ENCODE measurements at regions not wholly inside any gene's neighbourhood (a gene's known extent, or its start where the extent isn't known, plus 50 kb on each side); places are given as distances from the start of the nearest gene placed in this dataset.

DNA sequence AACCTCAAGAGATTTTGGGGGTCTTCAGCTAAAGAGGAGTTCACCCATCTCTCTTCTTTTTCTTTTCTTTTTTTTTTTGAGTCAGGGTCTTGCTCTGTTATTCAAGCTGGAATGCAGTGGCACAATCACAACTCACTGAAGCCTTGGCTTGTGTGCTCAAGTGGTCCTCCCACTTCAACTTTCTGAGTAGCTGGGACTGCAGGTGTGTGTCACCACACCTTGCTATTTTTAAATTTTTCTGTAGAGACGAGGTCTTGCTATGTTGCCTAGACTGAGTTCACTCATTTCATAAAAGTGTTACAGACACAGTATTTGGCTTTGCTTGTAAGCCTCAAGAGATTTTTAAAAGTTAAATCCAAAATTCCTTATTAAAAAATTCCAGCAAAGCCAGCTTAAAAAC is 71.7 kb downstream of the OXSM start:
- DNase-seq (ENCODE audit: insufficient read length, low spot score) (no peak), FAIRE-seq (no peak)
- TF ChIP-seq POLR2AphosphoS5 (IDR thresholded peaks at IDR 0.05; ENCODE audit: low read depth, low read length) (no peak), SPI1 (IDR thresholded peaks at IDR 0.05; ENCODE audit: low read depth, low read length) (no peak), TAF1 (IDR thresholded peaks at IDR 0.05; ENCODE audit: low read depth, low read length) (no peak), POLR2A (IDR thresholded peaks at IDR 0.05; ENCODE audit: low read depth, low read length) (no peak), PAX5 (IDR thresholded peaks at IDR 0.05; ENCODE audit: insufficient read depth, low read length, severe bottlenecking) (no peak), POU2F2 (IDR thresholded peaks at IDR 0.05; ENCODE audit: low read depth, low read length) (no peak)

DNA sequence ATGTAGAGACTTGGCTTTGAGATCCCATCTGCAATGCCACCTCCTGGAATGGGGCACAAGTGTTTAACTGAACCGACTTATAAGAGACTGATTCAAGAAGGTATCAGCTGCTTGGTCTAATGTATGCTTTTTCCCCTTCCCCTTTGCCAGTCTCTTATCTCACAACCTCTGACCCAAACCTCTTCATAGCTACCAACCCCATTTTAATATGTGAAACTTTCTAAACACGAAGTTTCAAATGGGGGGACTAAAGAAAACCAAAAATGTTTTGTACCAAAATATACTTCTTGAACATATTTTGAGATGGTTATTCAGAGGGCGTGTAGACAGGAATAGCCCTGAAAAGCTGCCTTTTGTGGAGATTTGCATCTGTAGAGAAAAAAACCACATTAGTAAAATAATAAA is 73.1 kb downstream of the OXSM start:
- TF ChIP-seq PAX5 (IDR thresholded peaks at IDR 0.05; ENCODE audit: insufficient read depth, low read length, severe bottlenecking), result no peak
- TF ChIP-seq SPI1 (IDR thresholded peaks at IDR 0.05; ENCODE audit: low read depth, low read length), result no peak
- TF ChIP-seq POU2F2 (IDR thresholded peaks at IDR 0.05; ENCODE audit: low read depth, low read length), result no peak
- no peak for TF ChIP-seq POLR2AphosphoS5 (IDR thresholded peaks at IDR 0.05; ENCODE audit: low read depth, low read length)
- no peak for TF ChIP-seq TAF1 (IDR thresholded peaks at IDR 0.05; ENCODE audit: low read depth, low read length)
- no peak for TF ChIP-seq POLR2A (IDR thresholded peaks at IDR 0.05; ENCODE audit: low read depth, low read length)
- FAIRE-seq, result peak; percentile 59
- no peak for DNase-seq (ENCODE audit: insufficient read length, low spot score)

GRCh38 chr3:25863416-25863959 is 73.6 kb downstream of the OXSM start:
- no peak for DNase-seq (ENCODE audit: insufficient read length, low spot score)
- TF ChIP-seq POLR2A (IDR thresholded peaks at IDR 0.05; ENCODE audit: low read depth, low read length) (no peak), POLR2AphosphoS5 (IDR thresholded peaks at IDR 0.05; ENCODE audit: low read depth, low read length) (no peak), SPI1 (IDR thresholded peaks at IDR 0.05; ENCODE audit: low read depth, low read length) (no peak), TAF1 (IDR thresholded peaks at IDR 0.05; ENCODE audit: low read depth, low read length) (no peak), POU2F2 (IDR thresholded peaks at IDR 0.05; ENCODE audit: low read depth, low read length) (no peak), PAX5 (IDR thresholded peaks at IDR 0.05; ENCODE audit: insufficient read depth, low read length, severe bottlenecking) (no peak)
- FAIRE-seq, result no peak

- TF ChIP-seq PAX5 (IDR thresholded peaks at IDR 0.05; ENCODE audit: insufficient read depth, low read length, severe bottlenecking) (no peak), SPI1 (IDR thresholded peaks at IDR 0.05; ENCODE audit: low read depth, low read length) (no peak), POLR2A (IDR thresholded peaks at IDR 0.05; ENCODE audit: low read depth, low read length) (no peak), POU2F2 (IDR thresholded peaks at IDR 0.05; ENCODE audit: low read depth, low read length) (no peak), POLR2AphosphoS5 (IDR thresholded peaks at IDR 0.05; ENCODE audit: low read depth, low read length) (no peak), TAF1 (IDR thresholded peaks at IDR 0.05; ENCODE audit: low read depth, low read length) (no peak)
- DNase-seq (ENCODE audit: insufficient read length, low spot score), result no peak
- no peak for FAIRE-seq
Observed at GRCh38 chr3:25870452-25870851, 80.6 kb downstream of the OXSM start.

GRCh38 chr3:25872200-25872877 is 82.4 kb downstream of the OXSM start:
- TF ChIP-seq SPI1 (IDR thresholded peaks at IDR 0.05; ENCODE audit: low read depth, low read length), result no peak
- TF ChIP-seq POU2F2 (IDR thresholded peaks at IDR 0.05; ENCODE audit: low read depth, low read length), result no peak
- TF ChIP-seq POLR2A (IDR thresholded peaks at IDR 0.05; ENCODE audit: low read depth, low read length), result no peak
- no peak for TF ChIP-seq PAX5 (IDR thresholded peaks at IDR 0.05; ENCODE audit: insufficient read depth, low read length, severe bottlenecking)
- no peak for TF ChIP-seq POLR2AphosphoS5 (IDR thresholded peaks at IDR 0.05; ENCODE audit: low read depth, low read length)
- no peak for TF ChIP-seq TAF1 (IDR thresholded peaks at IDR 0.05; ENCODE audit: low read depth, low read length)
- FAIRE-seq (peak; percentile 63), DNase-seq (ENCODE audit: insufficient read length, low spot score) (no peak)

GRCh38 chr3:25883492-25883891 is 93.6 kb downstream of the OXSM start:
- FAIRE-seq (no peak), DNase-seq (ENCODE audit: insufficient read length, low spot score) (no peak)
- TF ChIP-seq POLR2AphosphoS5 (IDR thresholded peaks at IDR 0.05; ENCODE audit: low read depth, low read length), result no peak
- TF ChIP-seq PAX5 (IDR thresholded peaks at IDR 0.05; ENCODE audit: insufficient read depth, low read length, severe bottlenecking), result no peak
- no peak for TF ChIP-seq POU2F2 (IDR thresholded peaks at IDR 0.05; ENCODE audit: low read depth, low read length)
- TF ChIP-seq POLR2A (IDR thresholded peaks at IDR 0.05; ENCODE audit: low read depth, low read length), result no peak
- TF ChIP-seq TAF1 (IDR thresholded peaks at IDR 0.05; ENCODE audit: low read depth, low read length), result no peak
- TF ChIP-seq SPI1 (IDR thresholded peaks at IDR 0.05; ENCODE audit: low read depth, low read length), result no peak

GRCh38 chr3:25884981-25885380 is 95.1 kb downstream of the OXSM start:
- no peak for DNase-seq (ENCODE audit: insufficient read length, low spot score)
- no peak for FAIRE-seq

GRCh38 chr3:25885544-25885943 is 95.7 kb downstream of the OXSM start:
- TF ChIP-seq POLR2A (IDR thresholded peaks at IDR 0.05; ENCODE audit: low read depth, low read length), result no peak
- TF ChIP-seq SPI1 (IDR thresholded peaks at IDR 0.05; ENCODE audit: low read depth, low read length), result no peak
- DNase-seq (ENCODE audit: insufficient read length, low spot score), result no peak
- no peak for FAIRE-seq

More at GRCh38 chr3:25884981-25885380, 95.1 kb downstream of the OXSM start:
- TF ChIP-seq POLR2A (IDR thresholded peaks at IDR 0.05; ENCODE audit: low read depth, low read length), result no peak
- TF ChIP-seq TAF1 (IDR thresholded peaks at IDR 0.05; ENCODE audit: low read depth, low read length), result no peak
- TF ChIP-seq POU2F2 (IDR thresholded peaks at IDR 0.05; ENCODE audit: low read depth, low read length), result no peak
- TF ChIP-seq PAX5 (IDR thresholded peaks at IDR 0.05; ENCODE audit: insufficient read depth, low read length, severe bottlenecking), result no peak
- TF ChIP-seq SPI1 (IDR thresholded peaks at IDR 0.05; ENCODE audit: low read depth, low read length), result no peak
- TF ChIP-seq POLR2AphosphoS5 (IDR thresholded peaks at IDR 0.05; ENCODE audit: low read depth, low read length), result no peak

DNA sequence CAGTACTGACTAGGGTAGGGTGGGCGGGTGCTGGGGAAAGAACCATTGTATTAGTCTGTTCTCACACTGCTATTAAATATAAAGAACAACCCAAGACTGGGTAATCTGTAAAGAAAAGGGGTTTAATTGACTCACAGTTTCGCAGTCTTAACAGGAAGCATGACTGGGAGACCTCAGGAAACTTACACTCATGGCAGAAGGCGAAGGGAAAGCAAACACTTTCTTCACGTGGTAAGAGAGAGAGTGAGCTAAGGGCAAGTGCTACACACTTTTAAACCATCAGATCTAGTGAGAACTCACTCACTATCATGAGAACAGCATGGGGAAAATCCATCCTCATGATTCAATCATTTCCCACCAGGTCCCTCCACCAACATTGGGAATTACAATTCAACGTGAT is 98.0 kb downstream of the OXSM start:
- FAIRE-seq, result no peak
- TF ChIP-seq SPI1 (IDR thresholded peaks at IDR 0.05; ENCODE audit: low read depth, low read length) (no peak), PAX5 (IDR thresholded peaks at IDR 0.05; ENCODE audit: insufficient read depth, low read length, severe bottlenecking) (no peak), POLR2A (IDR thresholded peaks at IDR 0.05; ENCODE audit: low read depth, low read length) (no peak), POLR2AphosphoS5 (IDR thresholded peaks at IDR 0.05; ENCODE audit: low read depth, low read length) (no peak), POU2F2 (IDR thresholded peaks at IDR 0.05; ENCODE audit: low read depth, low read length) (no peak), TAF1 (IDR thresholded peaks at IDR 0.05; ENCODE audit: low read depth, low read length) (no peak)
- no peak for DNase-seq (ENCODE audit: insufficient read length, low spot score)

Measured in GM12891 (cell line).